ENCODE measurements at regions not wholly inside any gene's neighbourhood (a gene's known extent, or its start where the extent isn't known, plus 50 kb on each side); places are given as distances from the start of the nearest gene placed in this dataset.
"Not testable (repeated sequence)": the region's sequence is repeated elsewhere in the genome, so short reads cannot be mapped to it uniquely, and the experiment has no call there.

DNA sequence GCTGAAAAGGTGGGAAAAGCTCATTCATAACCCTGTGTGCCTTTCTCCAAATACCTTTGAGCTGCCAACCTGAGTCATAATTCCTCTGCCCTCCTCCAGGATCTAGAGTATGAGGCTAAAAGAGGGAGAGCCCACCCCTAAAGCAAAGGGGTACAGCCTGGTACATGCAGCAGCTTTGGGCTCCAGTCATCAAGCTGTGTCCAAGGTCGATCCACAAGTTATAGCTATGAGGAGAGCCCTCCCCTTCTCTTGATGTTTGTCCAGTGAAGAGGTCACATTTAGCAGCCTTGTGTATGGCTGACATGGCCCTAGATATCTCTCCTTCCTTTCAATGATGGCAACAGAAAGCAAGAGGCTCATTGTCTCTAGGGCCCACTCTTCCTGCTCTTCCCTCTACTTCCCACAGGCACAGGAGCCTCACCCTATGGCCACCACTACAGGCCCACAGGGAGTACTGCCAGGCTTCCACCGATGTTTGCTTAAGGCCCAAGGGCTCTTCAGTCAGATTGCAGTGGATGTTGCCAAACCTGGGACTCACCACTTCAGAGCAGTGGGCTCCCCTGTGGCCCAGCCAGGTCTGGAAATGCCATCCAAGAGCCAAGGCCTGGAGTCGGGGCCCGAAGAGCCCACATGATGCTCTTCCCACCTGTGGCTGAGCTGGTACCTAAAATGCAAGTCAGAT lies 176.8 kb downstream of the CD83 start:
- DNase-seq (ENCODE audit: low read depth), result no peak

DNA sequence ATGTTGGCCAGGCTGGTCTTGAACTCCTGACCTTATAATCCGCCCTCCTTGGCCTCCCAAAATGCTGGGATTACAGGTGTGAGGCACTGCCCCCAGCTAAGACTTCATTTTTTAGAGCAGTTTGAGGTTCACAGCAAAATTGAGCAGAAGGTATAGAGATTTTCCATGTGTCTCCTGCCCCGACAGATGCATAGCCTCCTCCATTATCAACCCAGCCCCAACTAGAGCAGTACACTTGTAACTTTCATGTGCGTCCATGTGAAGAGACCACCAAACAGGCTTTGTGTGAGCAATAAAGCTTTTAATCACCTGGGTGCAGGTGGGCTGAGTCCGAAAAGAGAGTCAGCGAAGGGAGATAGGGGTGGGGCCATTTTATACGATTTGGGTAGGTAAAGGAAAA lies 179.1 kb downstream of the CD83 start:
- not testable (repeated sequence) for DNase-seq (ENCODE audit: low read depth)

DNA sequence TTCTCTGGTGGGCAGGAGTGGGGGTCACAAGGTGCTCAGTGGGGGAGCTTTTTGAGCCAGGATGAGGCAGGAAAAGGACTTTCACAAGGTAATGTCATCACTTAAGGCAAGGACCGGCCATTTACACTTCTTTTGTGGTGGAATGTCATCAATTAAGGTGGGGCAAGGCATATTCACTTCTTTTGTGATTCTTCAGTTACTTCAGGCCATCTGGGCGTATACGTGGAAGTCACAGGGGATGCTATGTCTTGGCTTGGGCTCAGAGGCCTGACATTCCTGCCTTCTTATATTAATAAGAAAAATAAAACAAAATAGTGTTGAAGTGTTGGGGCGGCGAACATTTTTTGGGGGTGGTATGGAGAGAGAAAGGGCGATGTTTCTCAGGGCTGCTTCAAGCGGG lies 179.5 kb downstream of the CD83 start:
- not testable (repeated sequence) for DNase-seq (ENCODE audit: low read depth)

- not testable (repeated sequence) for DNase-seq (ENCODE audit: low read depth)
These were observed 182.6 kb downstream of the CD83 start for GRCh38 chr6:14300189-14300588.

DNA sequence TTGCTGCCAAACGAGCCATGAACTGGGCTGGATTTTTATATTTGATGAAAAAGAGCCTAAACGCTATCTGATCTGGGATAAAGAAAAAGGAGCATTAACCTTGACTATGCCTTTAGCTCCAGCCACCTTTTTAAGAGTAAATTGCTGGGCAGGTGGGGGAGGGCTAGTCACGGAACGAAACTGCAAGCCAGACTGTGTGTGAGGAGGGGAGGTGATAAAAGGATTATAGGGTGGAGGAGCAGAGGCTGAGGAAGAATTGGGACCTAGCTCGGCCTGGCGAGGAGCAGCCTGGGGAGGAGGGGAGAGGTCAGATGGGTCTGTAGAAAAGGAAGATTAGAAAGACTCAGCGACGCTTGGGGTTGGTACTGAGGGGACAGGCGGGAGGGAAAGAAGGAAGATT lies 183.1 kb downstream of the CD83 start:
- DNase-seq (ENCODE audit: low read depth), result not testable (repeated sequence)

DNA sequence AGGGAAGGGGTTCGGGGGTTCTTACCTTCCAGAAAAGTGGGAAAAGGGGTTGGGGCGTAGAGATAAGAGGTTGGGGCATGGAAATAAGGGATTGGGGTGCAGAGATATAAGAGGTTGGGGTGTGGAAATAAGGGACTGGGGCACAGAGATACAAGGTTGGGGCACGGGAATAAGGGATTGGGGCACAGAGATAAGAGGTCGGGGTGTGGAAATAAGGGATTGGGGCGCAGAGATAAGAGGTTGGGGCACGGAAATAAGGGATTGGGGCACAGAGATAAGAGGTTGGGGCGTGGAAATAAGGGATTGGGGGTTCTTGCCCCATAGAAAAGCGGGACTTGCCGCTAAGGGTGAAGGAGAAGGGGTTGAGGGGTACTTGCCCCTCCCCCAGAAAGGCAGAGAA lies 183.9 kb downstream of the CD83 start:
- not testable (repeated sequence) for DNase-seq (ENCODE audit: low read depth)

GRCh38 chr6:14305131-14305530 lies 187.6 kb downstream of the CD83 start:
- no peak for DNase-seq (ENCODE audit: low read depth)

- DNase-seq (ENCODE audit: low read depth), result no peak
These were observed 188.1 kb downstream of the CD83 start for GRCh38 chr6:14305624-14306023.

DNA sequence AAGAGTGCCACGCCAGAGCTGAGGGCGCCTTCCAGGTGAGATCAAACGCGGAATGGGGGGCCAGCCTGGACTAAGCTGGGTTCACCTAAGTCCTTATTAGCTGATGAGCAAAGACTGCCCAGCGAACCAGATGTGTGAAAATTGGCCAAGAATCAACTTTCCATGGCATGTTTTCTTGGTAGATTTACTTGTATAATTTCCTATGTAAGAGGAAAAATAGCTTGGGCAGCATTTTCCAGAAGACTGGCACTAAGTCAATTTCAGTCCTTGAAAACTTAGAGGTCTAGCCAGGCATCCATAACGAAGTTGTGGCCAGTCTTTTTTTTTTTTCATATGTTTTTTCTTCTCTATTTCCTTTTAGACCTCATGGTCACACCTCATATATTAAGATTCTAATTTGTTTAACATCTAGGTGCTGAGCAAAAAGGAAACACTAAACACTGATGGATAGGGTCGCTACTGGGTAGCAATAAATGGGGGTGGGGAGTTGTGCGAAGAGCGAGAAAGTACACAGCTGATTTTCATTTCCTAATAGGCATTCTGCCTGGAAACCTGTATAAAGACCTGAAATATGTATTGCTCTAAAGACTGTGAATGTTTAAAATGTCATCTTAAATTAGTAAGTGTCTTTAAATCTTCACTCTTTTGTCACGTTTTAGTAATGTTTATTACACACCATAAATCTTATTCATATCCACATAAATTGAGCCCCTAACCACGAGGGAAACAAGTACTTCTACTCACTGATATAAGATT lies 188.8 kb downstream of the CD83 start:
- no peak for DNase-seq (ENCODE audit: low read depth)

- no peak for DNase-seq (ENCODE audit: low read depth)
These were observed 191.9 kb downstream of the CD83 start for GRCh38 chr6:14309516-14309915.

- no peak for DNase-seq (ENCODE audit: low read depth)
These were observed 192.4 kb downstream of the CD83 start for GRCh38 chr6:14309951-14310445.

GRCh38 chr6:14310960-14311359 lies 193.4 kb downstream of the CD83 start:
- DNase-seq (ENCODE audit: low read depth), result no peak

DNA sequence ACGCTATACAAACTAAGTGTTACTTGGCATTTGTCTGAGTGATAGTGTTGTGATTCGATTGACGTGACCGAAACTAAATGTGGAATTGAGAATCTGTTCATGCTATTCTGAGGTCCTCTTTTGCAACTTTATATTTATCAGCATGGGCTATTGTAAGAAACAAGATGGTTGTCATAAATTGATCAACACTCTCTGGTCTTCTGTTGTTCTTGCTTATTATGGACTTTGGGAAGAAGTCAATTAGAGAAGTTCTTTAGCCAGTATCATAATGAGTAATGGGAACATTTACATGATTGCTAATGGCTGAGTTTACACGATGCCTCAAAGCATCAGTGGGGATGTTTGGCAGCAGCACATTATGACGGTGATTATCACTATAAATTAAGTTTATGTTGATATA lies 195.0 kb downstream of the CD83 start:
- no peak for DNase-seq (ENCODE audit: low read depth)

DNA sequence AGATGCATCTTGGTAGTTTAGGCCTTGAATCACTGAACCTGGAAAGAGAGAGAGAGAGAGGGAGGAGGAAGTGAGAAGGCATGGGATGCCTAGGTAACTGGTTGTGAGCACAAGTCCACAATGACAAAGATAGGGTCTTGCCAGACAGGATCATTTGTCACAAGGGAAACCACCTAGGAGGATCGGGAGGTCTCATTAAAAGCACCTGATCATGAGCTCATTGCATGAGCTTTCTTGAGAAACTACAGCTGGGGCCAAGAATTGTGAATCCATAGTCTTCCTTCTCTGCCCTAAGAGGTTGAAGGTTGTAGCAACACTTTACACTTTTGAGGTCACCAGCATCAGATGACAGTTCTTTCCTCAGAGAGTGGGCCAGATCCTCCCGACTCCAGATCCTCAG lies 195.7 kb downstream of the CD83 start:
- no peak for DNase-seq (ENCODE audit: low read depth)

DNA sequence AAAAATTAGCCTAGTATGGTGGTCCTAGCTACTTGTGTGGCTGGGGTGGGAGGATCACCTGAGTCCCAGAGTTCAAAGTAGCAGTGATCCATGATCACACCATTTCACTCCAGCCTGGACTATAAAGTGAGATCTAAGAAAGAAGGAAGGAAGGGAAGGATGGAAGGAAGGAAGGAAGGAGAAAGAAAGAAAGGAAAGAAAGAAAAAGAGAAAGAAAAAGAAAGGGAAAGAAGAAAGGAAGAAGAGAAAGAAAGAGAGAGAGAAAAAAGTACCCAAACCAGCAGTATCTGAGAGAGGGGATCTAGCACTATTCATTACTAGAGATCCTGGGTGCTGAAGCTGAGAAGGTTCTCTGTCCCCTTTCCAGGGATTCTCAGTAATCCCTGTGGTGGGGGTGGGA lies 197.8 kb downstream of the CD83 start:
- DNase-seq (ENCODE audit: low read depth), result no peak

GRCh38 chr6:14316651-14317386 lies 199.2 kb downstream of the CD83 start:
- no peak for DNase-seq (ENCODE audit: low read depth)

- no peak for DNase-seq (ENCODE audit: low read depth)
These were observed 199.9 kb downstream of the CD83 start for GRCh38 chr6:14317387-14317970.

- DNase-seq (ENCODE audit: low read depth), result no peak
These were observed 202.8 kb downstream of the CD83 start for GRCh38 chr6:14320332-14320731.

- no peak for DNase-seq (ENCODE audit: low read depth)
These were observed 204.6 kb downstream of the CD83 start for GRCh38 chr6:14321992-14322772.

DNA sequence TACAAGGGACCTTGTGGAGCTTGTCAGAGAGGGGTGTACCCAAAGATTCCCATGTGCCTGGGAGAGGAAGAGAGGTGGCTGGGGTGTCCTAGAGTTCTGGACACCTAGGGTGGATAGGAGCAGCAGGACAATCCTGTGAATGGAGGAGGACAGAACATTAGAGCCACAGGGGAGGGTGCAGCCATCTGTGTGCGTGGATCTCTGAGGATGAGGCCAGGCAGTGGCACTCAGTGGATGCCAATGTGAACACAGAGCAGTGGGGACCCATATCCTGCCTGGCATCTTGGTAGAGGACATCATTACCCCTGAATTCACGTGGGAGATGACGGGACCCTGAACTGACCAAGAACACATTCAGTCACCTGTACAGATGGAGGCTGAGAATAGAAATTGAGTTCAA lies 205.3 kb downstream of the CD83 start:
- no peak for DNase-seq (ENCODE audit: low read depth)

DNA sequence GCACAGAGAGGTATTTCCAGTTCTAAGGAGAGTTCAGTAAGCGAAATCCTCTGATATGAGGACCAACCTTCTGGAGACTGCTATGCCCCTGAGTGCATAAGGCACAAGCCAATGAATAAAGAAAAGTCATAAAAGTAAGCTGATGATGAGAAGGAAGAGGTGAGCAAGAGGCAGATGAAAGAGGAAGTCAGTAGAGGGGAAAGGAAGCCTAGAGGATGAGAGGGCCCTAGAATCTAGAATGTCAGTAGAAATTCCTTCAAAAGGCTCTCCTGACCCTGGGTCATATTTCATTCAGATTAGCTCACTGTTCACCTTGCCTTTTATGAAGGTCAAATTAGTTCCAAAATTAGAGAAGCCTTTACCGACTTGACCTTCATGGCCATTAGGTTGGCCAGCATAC lies 209.2 kb downstream of the CD83 start:
- DNase-seq (ENCODE audit: low read depth), result no peak

DNA sequence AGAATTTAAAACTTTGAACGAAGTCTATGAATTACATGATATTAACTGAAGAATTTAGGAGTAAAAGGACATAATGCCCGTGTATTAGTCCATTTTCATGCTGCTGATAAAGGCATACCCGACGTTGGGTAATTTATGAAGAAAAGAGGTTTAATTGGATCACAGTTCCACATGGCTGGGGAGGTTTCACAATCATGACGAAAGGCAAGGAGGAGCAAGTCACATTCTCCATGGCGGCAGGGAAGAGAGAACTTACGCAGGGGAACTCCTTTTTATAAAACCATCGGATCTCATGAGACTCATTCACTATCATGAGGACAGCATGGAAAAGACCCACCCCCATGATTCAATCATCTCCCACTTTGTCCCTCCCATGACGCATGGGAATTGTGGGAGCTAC lies 210.6 kb downstream of the CD83 start:
- no peak for DNase-seq (ENCODE audit: low read depth)
